DOHH2 (cell line): ENCODE measurements at regions not wholly inside any gene's neighbourhood (a gene's known extent, or its start where the extent isn't known, plus 50 kb on each side); places are given as distances from the start of the nearest gene placed in this dataset.
A peak's percentile ranks its signal among the peaks of the same experiment; 100 is the strongest.

Experiments
- H3F3A ChIP-seq: fragments of 200-600 bp; sonication (generic), shearing (Covaris generic); 2 replicates; pipeline ENCODE4 v1.6.0; 2016; ENCODE audit warnings: antibody characterized with exemption, mild to moderate bottlenecking; ENCODE audit not compliant: control insufficient read depth, insufficient read depth
- H3K27ac ChIP-seq: fragments of 200-600 bp; sonication (generic); 2 replicates; pipeline ENCODE4 v1.5.1; 2014; ENCODE audit warnings: low read depth, mild to moderate bottlenecking, low read length, moderate library complexity
- H3K27me3 ChIP-seq: fragments of 200-600 bp; sonication (generic); 2 replicates; pipeline ENCODE4 v1.6.1; 2014; ENCODE audit warnings: mild to moderate bottlenecking, low read length, mixed read lengths; ENCODE audit not compliant: control insufficient read depth
- H3K36me3 ChIP-seq: fragments of 200-600 bp; sonication (generic); 2 replicates; pipeline ENCODE4 v1.6.1; 2014; ENCODE audit warnings: mild to moderate bottlenecking, low read length, moderate library complexity, mixed read lengths; ENCODE audit not compliant: control insufficient read depth
- H3K4me1 ChIP-seq: fragments of 200-600 bp; sonication (generic); 2 replicates; pipeline ENCODE4 v1.6.1; 2014; ENCODE audit warnings: mild to moderate bottlenecking, low read length, mixed read lengths; ENCODE audit not compliant: control insufficient read depth
- H3K4me2 ChIP-seq: fragments of 200-600 bp; sonication (generic); 2 replicates; pipeline ENCODE4 v1.6.0; 2014; ENCODE audit warnings: mild to moderate bottlenecking, low read length, moderate library complexity
- H3K4me3 ChIP-seq: fragments of 200-600 bp; sonication (generic); 2 replicates; pipeline ENCODE4 v1.5.1; 2014; ENCODE audit warnings: mild to moderate bottlenecking, low read length, mixed read lengths
- H3K79me2 ChIP-seq: fragments of 200-600 bp; sonication (generic); 2 replicates; pipeline ENCODE4 v1.6.1; 2014; ENCODE audit warnings: mild to moderate bottlenecking, low read length, mixed read lengths; ENCODE audit not compliant: control insufficient read depth
- H3K9me2 ChIP-seq: fragments of 200-600 bp; sonication (generic); replicated peaks from 2 replicates; pipeline ENCODE4 v1.6.1; 2014; ENCODE audit warnings: mild to moderate bottlenecking, low read length, mixed read lengths; ENCODE audit not compliant: control insufficient read depth
- H3K9me3 ChIP-seq: fragments of 200-600 bp; sonication (generic); 2 replicates; pipeline ENCODE4 v1.6.1; 2014; ENCODE audit warnings: antibody characterized with exemption, low read length, mixed read lengths; ENCODE audit not compliant: control insufficient read depth, insufficient read depth
- H4K20me1 ChIP-seq: fragments of 200-600 bp; sonication (generic); 2 replicates; pipeline ENCODE4 v1.6.0; 2014; ENCODE audit warnings: low read depth, mild to moderate bottlenecking, antibody characterized with exemption, low read length, moderate library complexity; ENCODE audit not compliant: control insufficient read depth, insufficient read depth
- EZH2phosphoT487 ChIP-seq: fragments of 200-600 bp; sonication (generic); IDR thresholded peaks from 2 replicates; pipeline ENCODE4 v1.6.1; 2017; ENCODE audit warnings: borderline replicate concordance, mild to moderate bottlenecking, antibody characterized with exemption, low read length, moderate library complexity, mixed read lengths
- TF ChIP-seq, protein P1 (sequence below): fragments of 200-600 bp; sonication (generic); IDR thresholded peaks from one replicate; pipeline ENCODE4 v1.5.1; 2014; ENCODE audit warnings: antibody characterized with exemption, mild to moderate bottlenecking, low read depth, low read length; ENCODE audit not compliant: poor library complexity, severe bottlenecking

GRCh38 chr9:643966-644365 is 197.5 kb upstream of the DMRT1 start:
- no peak overlapping the region for H3K27ac ChIP-seq
- peaks cover 4% of the 10 kb centered on the region; the same call in 1 of the 2 replicates for H3K36me3 ChIP-seq
- TF ChIP-seq, protein P1, sequence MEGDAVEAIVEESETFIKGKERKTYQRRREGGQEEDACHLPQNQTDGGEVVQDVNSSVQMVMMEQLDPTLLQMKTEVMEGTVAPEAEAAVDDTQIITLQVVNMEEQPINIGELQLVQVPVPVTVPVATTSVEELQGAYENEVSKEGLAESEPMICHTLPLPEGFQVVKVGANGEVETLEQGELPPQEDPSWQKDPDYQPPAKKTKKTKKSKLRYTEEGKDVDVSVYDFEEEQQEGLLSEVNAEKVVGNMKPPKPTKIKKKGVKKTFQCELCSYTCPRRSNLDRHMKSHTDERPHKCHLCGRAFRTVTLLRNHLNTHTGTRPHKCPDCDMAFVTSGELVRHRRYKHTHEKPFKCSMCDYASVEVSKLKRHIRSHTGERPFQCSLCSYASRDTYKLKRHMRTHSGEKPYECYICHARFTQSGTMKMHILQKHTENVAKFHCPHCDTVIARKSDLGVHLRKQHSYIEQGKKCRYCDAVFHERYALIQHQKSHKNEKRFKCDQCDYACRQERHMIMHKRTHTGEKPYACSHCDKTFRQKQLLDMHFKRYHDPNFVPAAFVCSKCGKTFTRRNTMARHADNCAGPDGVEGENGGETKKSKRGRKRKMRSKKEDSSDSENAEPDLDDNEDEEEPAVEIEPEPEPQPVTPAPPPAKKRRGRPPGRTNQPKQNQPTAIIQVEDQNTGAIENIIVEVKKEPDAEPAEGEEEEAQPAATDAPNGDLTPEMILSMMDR, result no peak
- TF ChIP-seq EZH2phosphoT487, result no peak
- no peak overlapping the region for H3K4me2 ChIP-seq
- peaks cover 79% of the 10 kb centered on the region for H3K79me2 ChIP-seq
- peaks cover 14% of the 10 kb centered on the region for H3F3A ChIP-seq
- no peaks in the 10 kb centered on the region for H3K9me2 ChIP-seq
- H3K4me1 ChIP-seq, result peaks cover 55% of the 10 kb centered on the region
- no peaks in the 10 kb centered on the region for H3K9me3 ChIP-seq
- H3K4me3 ChIP-seq, result no peak overlapping the region
- H4K20me1 ChIP-seq, result no peaks in the 10 kb centered on the region
- H3K27me3 ChIP-seq, result no peaks in the 10 kb centered on the region

- H3K9me3 ChIP-seq, result no peaks in the 10 kb centered on the region
- peaks cover 5% of the 10 kb centered on the region; the same call in 1 of the 2 replicates for H3K36me3 ChIP-seq
- peaks cover 84% of the 10 kb centered on the region for H3K79me2 ChIP-seq
- H3K9me2 ChIP-seq, result no peaks in the 10 kb centered on the region
- H3K27me3 ChIP-seq, result no peaks in the 10 kb centered on the region
- H4K20me1 ChIP-seq, result no peaks in the 10 kb centered on the region
- H3K27ac ChIP-seq, result no peak overlapping the region
- H3K4me3 ChIP-seq, result no peak overlapping the region
- peaks cover 75% of the 10 kb centered on the region for H3K4me1 ChIP-seq
- no peak for TF ChIP-seq EZH2phosphoT487
- TF ChIP-seq, protein P1, result no peak
- H3K4me2 ChIP-seq, result no peak overlapping the region
- peaks cover 9% of the 10 kb centered on the region for H3F3A ChIP-seq
These were observed 194.0 kb upstream of the DMRT1 start for GRCh38 chr9:647522-647921.

- H3K27me3 ChIP-seq, result no peaks in the 10 kb centered on the region
- no peaks in the 10 kb centered on the region for H3K9me3 ChIP-seq
- H3K27ac ChIP-seq, result peak overlapping the region; percentile 37
- peaks cover 7% of the 10 kb centered on the region; the same call in 1 of the 2 replicates for H3F3A ChIP-seq
- H3K79me2 ChIP-seq, result peaks cover 87% of the 10 kb centered on the region
- no peak for TF ChIP-seq EZH2phosphoT487
- TF ChIP-seq, protein P1, result no peak
- no peaks in the 10 kb centered on the region for H4K20me1 ChIP-seq
- H3K4me1 ChIP-seq, result peaks cover 78% of the 10 kb centered on the region
- H3K9me2 ChIP-seq, result no peaks in the 10 kb centered on the region
- H3K36me3 ChIP-seq, result peaks cover 16% of the 10 kb centered on the region
- H3K4me3 ChIP-seq, result peak overlapping the region; percentile 50
- peak overlapping the region; percentile 76 for H3K4me2 ChIP-seq
These were observed 192.1 kb upstream of the DMRT1 start for GRCh38 chr9:649128-650074.
